T-cell (primary cell): ENCODE measurements at regions not wholly inside any gene's neighbourhood (a gene's known extent, or its start where the extent isn't known, plus 50 kb on each side); places are given as distances from the start of the nearest gene placed in this dataset.

ENCODE experiments used
- ATAC-seq, 4 experiments: fragments of 200-7000 bp in 3 of 4; fragments of 150-1000 bp in 1 of 4; cut with Tn5 transposase; replicated peaks in 1 of 4; 1 replicate in 3 of 4; 2 replicates in 1 of 4; pipeline ENCODE4 v1.10.0; 2021; ENCODE audit warnings: moderate library complexity in 3 of 4, mild to moderate bottlenecking in 2 of 4, moderate number of reproducible peaks in 1 of 4
- CTCF ChIA-PET, 2 donors: fragments of 300-600 bp; sonication (Branson Sonifier 250); formaldehyde crosslinking; loops; one replicate each; lab custom pipeline; 2022; ENCODE audit warnings: antibody characterized with exemption in 2 of 2; lab: Charles Lee
- POLR2A ChIA-PET, 2 donors: fragments of 300-600 bp; sonication (Branson Sonifier 250); formaldehyde crosslinking; loops; one replicate each; lab custom pipeline; 2022; ENCODE audit warnings: antibody characterized with exemption in 2 of 2; lab: Charles Lee
- DNase-seq, 35 experiments: peaks; one replicate each; pipeline versions ENCODE4 v3.0.0 to v3.0.0-alpha.2; 2013 to 2023
- H3K27ac ChIP-seq: one replicate; pipeline ENCODE4 v1.5.1; 2013; ENCODE audit warnings: low read length
- H3K27me3 ChIP-seq, 2 experiments: replicated peaks in 1 of 2; 1 replicate in 1 of 2; 2 replicates in 1 of 2; pipeline versions ENCODE4 v1.6.1 to v1.7.0; 2013; ENCODE audit warnings: low read length in 1 of 2, mixed read lengths in 1 of 2; ENCODE audit not compliant: control insufficient read depth in 2 of 2, insufficient read depth in 2 of 2; ENCODE audit errors: extremely low read depth in 1 of 2
- H3K36me3 ChIP-seq, 2 donors: 1 replicate in 1 of 2; 2 replicates in 1 of 2; pipeline versions ENCODE4 v1.6.1 to v1.7.0; 2013; ENCODE audit warnings: low read length in 1 of 2; ENCODE audit not compliant: control insufficient read depth in 2 of 2, insufficient read depth in 1 of 2; ENCODE audit errors: extremely low read depth in 1 of 2
- H3K4me1 ChIP-seq, 2 experiments: 1 replicate in 1 of 2; 2 replicates in 1 of 2; pipeline versions ENCODE4 v1.6.1 to v1.7.0; 2013; ENCODE audit warnings: low read length in 2 of 2, mixed read lengths in 1 of 2; ENCODE audit not compliant: insufficient read depth in 2 of 2, control insufficient read depth in 1 of 2; ENCODE audit errors: extremely low read depth in 1 of 2
- H3K4me3 ChIP-seq, 2 donors: 1 replicate in 1 of 2; 2 replicates in 1 of 2; pipeline versions ENCODE4 v1.5.1 to v1.7.0; 2013; ENCODE audit warnings: mild to moderate bottlenecking in 2 of 2, low read length in 1 of 2, moderate library complexity in 1 of 2; ENCODE audit not compliant: control insufficient read depth in 1 of 2; ENCODE audit errors: extremely low read depth in 1 of 2
- H3K9me3 ChIP-seq: 2 replicates; pipeline ENCODE4 v1.7.0; 2013
- H3K27ac Mint-ChIP-seq, 2 donors: one replicate each; pipeline ENCODE4 v1.8.0; 2020 to 2021; ENCODE audit warnings: mild to moderate bottlenecking in 2 of 2, mixed read lengths in 2 of 2
- H3K27me3 Mint-ChIP-seq, 2 donors: one replicate each; pipeline ENCODE4 v1.8.0; 2021 to 2022; ENCODE audit warnings: mixed read lengths in 2 of 2
- H3K36me3 Mint-ChIP-seq: one replicate; pipeline ENCODE4 v1.8.0; 2021; ENCODE audit warnings: mixed read lengths
- H3K4me1 Mint-ChIP-seq, 3 donors: one replicate each; pipeline ENCODE4 v1.8.0; 2020 to 2022; ENCODE audit warnings: mixed read lengths in 3 of 3, mild to moderate bottlenecking in 1 of 3
- H3K4me3 Mint-ChIP-seq, 3 donors: one replicate each; pipeline ENCODE4 v1.8.0; 2020 to 2022; ENCODE audit warnings: mild to moderate bottlenecking in 3 of 3, mixed read lengths in 3 of 3, moderate library complexity in 3 of 3
- H3K9me3 Mint-ChIP-seq, 3 donors: one replicate each; pipeline ENCODE4 v1.8.0; 2020 to 2022; ENCODE audit warnings: mixed read lengths in 3 of 3
- WGBS: methylation state at CpG from one replicate; pipeline ENCODE4 v1.1.5; 2013; ENCODE audit warnings: missing lambda C conversion rate; ENCODE audit not compliant: insufficient coverage; 5-methylcytosine and 5-hydroxymethylcytosine counted together

DNA sequence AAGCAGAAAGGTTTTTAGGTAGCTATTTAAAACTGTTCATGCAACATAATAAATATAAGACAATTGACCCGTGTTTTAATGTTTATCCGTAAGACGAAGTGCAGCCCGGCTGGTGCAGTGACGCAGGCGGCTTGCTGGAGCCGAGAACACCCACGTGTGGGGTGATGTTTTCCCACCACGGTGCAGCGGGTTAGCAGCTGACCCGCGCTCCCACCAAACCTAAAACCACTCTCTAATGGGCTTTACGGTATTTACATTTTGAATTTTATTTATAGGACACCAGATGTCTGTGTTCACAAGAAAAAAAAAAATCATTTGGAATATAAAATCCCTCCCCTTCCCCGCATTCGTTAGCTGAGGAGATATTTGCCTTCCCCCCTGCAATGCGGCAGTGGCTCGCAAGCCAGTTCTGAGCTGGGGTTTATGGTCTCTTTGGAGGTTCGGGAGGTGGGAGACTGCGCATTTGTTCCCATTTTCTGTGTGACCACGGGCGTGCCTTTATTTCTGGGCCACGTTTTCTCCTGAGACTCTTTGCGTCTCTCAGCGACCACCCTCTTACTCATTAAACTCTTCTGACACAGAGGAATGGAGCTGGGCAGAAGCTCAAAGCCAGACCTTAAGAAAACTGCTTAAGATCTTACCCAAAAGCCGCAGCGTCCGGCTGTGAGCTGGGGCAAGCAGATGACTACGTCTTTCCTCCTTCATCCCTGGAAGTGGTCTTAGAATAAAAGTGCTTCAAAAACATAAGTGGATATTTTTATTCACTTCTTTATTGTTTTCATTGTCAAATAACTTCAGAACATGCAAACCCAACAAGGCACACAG is 301.1 kb downstream of the IRF8 start:
- POLR2A ChIA-PET, result interaction anchor here in 1 of 2 donors (0.6 kb wide), 1 partner anchor 16 kb away, joined by 5 read pairs; no protein-coding TSS in a partner anchor
- no peaks in the 10 kb centered on the region for H3K9me3 ChIP-seq
- no peaks in the 10 kb centered on the region for H3K4me1 ChIP-seq
- Mint-ChIP-seq H3K9me3 (no peaks in the 10 kb centered on the region), H3K4me3 (no peak overlapping the region), H3K27me3 (peaks cover 57 to 66% of the 10 kb centered on the region in 2 donors), H3K4me1 (no peaks in the 10 kb centered on the region), H3K36me3 (no peaks in the 10 kb centered on the region), H3K27ac (no peak overlapping the region)
- H3K27ac ChIP-seq, result no peak overlapping the region
- H3K27me3 ChIP-seq, result peaks cover 7 to 47% of the 10 kb centered on the region in 2 experiments
- 54% methylated on average over 7 of the region's 28 CpGs for WGBS
- H3K36me3 ChIP-seq, result no peaks in the 10 kb centered on the region
- DNase-seq, result no peak
- ATAC-seq, result no peak
- CTCF ChIA-PET, result no interaction called here
- H3K4me3 ChIP-seq, result no peak overlapping the region

DNA sequence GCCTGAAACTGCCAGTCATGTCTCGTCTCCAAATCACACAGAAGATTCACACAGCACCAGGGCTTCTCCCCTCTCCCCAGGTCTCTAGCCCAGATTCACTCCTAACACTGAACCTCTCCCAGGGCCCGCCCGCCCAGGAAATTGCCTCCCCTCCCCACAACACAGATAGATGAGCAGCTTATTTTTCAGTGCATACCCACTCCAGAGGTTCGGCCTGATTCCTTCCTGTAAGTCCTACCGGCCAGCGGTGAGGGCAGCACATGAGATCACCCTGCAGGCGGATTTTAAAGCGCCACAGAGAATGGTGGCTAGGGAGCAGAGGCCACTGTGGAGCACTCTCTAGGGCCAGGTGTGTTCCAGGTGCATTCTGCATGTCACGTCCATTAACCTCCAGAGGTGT is 301.8 kb downstream of the IRF8 start:
- Mint-ChIP-seq H3K4me1 (no peaks in the 10 kb centered on the region), H3K9me3 (no peaks in the 10 kb centered on the region), H3K36me3 (no peaks in the 10 kb centered on the region), H3K27ac (no peak overlapping the region), H3K27me3 (peaks cover 51 to 61% of the 10 kb centered on the region in 2 donors), H3K4me3 (no peak overlapping the region)
- H3K4me1 ChIP-seq, result no peaks in the 10 kb centered on the region
- H3K4me3 ChIP-seq, result no peak overlapping the region
- H3K27ac ChIP-seq, result no peak overlapping the region
- no peaks in the 10 kb centered on the region for H3K36me3 ChIP-seq
- ChIA-PET POLR2A (interaction anchor here in 1 of 2 donors (0.6 kb wide), 1 partner anchor 17 kb away, joined by 5 read pairs; no protein-coding TSS in a partner anchor), CTCF (no interaction called here)
- peaks cover 7 to 48% of the 10 kb centered on the region in 2 experiments for H3K27me3 ChIP-seq
- no peak for DNase-seq
- H3K9me3 ChIP-seq, result no peaks in the 10 kb centered on the region
- ATAC-seq, result no peak
- WGBS, result 53% methylated on average over 9 of the region's 9 CpGs

- Histone ChIP-seq H3K27ac (no peak overlapping the region), H3K9me3 (no peaks in the 10 kb centered on the region), H3K27me3 (peaks cover 7 to 44% of the 10 kb centered on the region in 2 experiments), H3K36me3 (no peaks in the 10 kb centered on the region), H3K4me3 (no peak overlapping the region), H3K4me1 (no peaks in the 10 kb centered on the region)
- POLR2A ChIA-PET, result no interaction called here
- WGBS, result 62% methylated on average over 5 of the region's 10 CpGs
- Mint-ChIP-seq H3K9me3 (no peaks in the 10 kb centered on the region), H3K27ac (no peak overlapping the region), H3K4me1 (no peaks in the 10 kb centered on the region), H3K4me3 (no peak overlapping the region), H3K27me3 (peaks cover 43 to 53% of the 10 kb centered on the region in 2 donors), H3K36me3 (no peaks in the 10 kb centered on the region)
- CTCF ChIA-PET, result no interaction called here
- ATAC-seq (no peak), DNase-seq (no peak)
Observed at GRCh38 chr16:86201746-86202145, 302.8 kb downstream of the IRF8 start.

GRCh38 chr16:86202267-86202666 is 303.3 kb downstream of the IRF8 start:
- ChIA-PET POLR2A (no interaction called here), CTCF (no interaction called here)
- Histone ChIP-seq H3K4me1 (no peaks in the 10 kb centered on the region), H3K36me3 (no peaks in the 10 kb centered on the region), H3K4me3 (no peak overlapping the region), H3K27me3 (peaks cover 7 to 46% of the 10 kb centered on the region in 2 experiments), H3K9me3 (no peaks in the 10 kb centered on the region), H3K27ac (no peak overlapping the region)
- Mint-ChIP-seq H3K9me3 (no peaks in the 10 kb centered on the region), H3K4me1 (no peaks in the 10 kb centered on the region), H3K4me3 (no peak overlapping the region), H3K27ac (no peak overlapping the region), H3K36me3 (no peaks in the 10 kb centered on the region), H3K27me3 (peaks cover 37 to 48% of the 10 kb centered on the region in 2 donors)
- ATAC-seq, result no peak
- no peak for DNase-seq
- 76% methylated on average over 13 of the region's 16 CpGs for WGBS

GRCh38 chr16:86202760-86203426 is 303.9 kb downstream of the IRF8 start:
- Mint-ChIP-seq H3K36me3 (no peaks in the 10 kb centered on the region), H3K27me3 (peaks cover 31 to 44% of the 10 kb centered on the region in 2 donors), H3K27ac (no peak overlapping the region), H3K4me1 (no peaks in the 10 kb centered on the region), H3K9me3 (no peaks in the 10 kb centered on the region), H3K4me3 (no peak overlapping the region)
- Histone ChIP-seq H3K9me3 (no peaks in the 10 kb centered on the region), H3K27ac (no peak overlapping the region), H3K4me3 (no peak overlapping the region), H3K27me3 (peaks cover 7 to 49% of the 10 kb centered on the region in 2 experiments), H3K36me3 (no peaks in the 10 kb centered on the region), H3K4me1 (no peaks in the 10 kb centered on the region)
- DNase-seq (no peak), ATAC-seq (no peak)
- 36% methylated on average over 3 of the region's 11 CpGs for WGBS
- CTCF ChIA-PET, result no interaction called here
- POLR2A ChIA-PET, result no interaction called here

DNA sequence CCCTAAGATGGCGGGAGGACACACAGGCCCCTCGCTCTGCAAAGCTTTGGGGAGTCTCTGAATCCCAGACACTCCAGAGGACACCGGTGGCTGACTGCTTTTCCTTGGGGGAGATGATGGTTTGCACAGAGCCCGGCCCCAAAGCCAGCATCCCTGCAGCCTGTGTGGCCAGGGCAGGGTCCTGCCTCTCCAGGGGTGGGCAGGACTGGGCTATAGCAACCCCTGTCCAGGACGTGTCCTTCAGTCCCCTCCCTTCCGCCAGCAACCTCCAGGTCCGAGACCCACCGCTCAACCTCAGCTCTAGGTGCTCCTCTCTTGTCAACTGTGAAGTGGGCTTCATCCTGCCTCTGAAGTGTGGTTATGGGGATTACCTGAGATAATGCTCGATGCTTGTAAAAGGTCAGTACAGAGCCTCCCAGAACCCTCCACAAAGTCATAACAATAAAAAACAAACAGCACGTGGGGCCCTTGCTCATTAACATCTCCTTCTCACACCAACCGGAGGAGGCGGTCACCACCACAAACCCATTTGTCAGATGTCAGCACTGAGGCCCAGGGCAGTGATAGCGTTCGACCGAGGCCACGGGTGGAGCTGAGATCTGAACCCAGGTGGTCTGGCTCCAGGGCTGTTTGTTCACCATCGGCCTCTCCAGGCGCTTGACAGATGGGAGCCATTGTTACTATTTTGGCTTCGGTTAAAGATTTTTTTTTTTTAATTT is 304.8 kb downstream of the IRF8 start:
- H3K27me3 Mint-ChIP-seq, result peaks cover 28 to 36% of the 10 kb centered on the region in 2 donors
- CTCF ChIA-PET, result no interaction called here
- DNase-seq (no peak), ATAC-seq (no peak)
- Histone ChIP-seq H3K27ac (no peak overlapping the region), H3K27me3 (peaks cover 3 to 41% of the 10 kb centered on the region in 2 experiments), H3K4me1 (no peaks in the 10 kb centered on the region), H3K36me3 (no peaks in the 10 kb centered on the region), H3K9me3 (no peaks in the 10 kb centered on the region), H3K4me3 (no peak overlapping the region)
- H3K9me3 Mint-ChIP-seq, result no peaks in the 10 kb centered on the region
- 81% methylated on average over 11 of the region's 19 CpGs for WGBS
- no peak overlapping the region for H3K27ac Mint-ChIP-seq
- POLR2A ChIA-PET, result no interaction called here
- H3K4me3 Mint-ChIP-seq, result no peak overlapping the region
- no peaks in the 10 kb centered on the region for H3K36me3 Mint-ChIP-seq
- no peaks in the 10 kb centered on the region for H3K4me1 Mint-ChIP-seq
